Stimulated activated CD8-positive, alpha-beta memory T cell treated with anti-CD3 and anti-CD28 coated beads, Interleukin-7, amount 100 ng/mL, for 48 hours (primary cell): ENCODE measurements at regions not wholly inside any gene's neighbourhood (a gene's known extent, or its start where the extent isn't known, plus 50 kb on each side); places are given as distances from the start of the nearest gene placed in this dataset.

Experiments
- DNase-seq, 2 donors: peaks; one replicate each; pipeline ENCODE4 v3.0.0-alpha.2; 2020; ENCODE audit warnings: low read depth in 1 of 2; ENCODE audit errors: extremely low read depth in 1 of 2

DNA sequence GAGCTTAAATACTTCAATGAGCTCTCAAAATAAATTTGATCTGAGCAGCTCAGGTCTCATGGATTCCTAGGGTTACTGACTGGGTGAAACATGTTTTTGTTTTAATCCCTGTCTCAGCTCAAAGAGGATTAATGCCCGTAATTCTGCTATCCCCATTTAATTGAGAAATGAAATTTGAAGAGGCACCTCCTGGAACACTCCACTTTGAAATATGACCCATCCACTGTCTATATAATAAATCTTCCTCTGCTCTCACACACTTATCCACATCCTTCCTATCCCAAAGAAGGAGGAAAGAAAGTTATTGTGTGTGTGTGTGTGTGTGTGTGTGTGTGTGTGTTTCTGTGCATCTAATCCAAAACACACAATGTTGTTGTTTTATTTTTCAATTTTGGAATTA, 2082.4 kb upstream of the PIK3C3 start:
- DNase-seq, result no peak

DNA sequence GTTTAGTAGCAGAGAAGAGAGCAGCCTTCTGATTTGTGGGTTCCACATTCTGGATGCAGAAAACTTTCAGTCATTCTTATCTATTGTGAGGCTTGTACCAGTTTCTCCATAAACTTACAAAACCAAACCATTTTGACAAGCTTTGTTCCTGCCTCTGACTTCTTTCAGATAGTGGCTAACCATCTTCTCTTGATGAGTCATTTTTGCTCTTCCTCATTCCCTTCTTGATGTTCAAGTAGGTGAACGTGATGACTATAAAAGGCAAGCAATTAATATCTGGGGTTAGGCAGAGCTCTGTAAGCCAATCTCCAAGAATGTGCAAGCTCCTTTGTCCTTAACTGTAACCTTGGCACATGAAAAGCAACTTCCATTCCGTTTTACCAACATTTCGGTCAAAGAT, 2083.1 kb upstream of the PIK3C3 start:
- DNase-seq, result no peak

DNA sequence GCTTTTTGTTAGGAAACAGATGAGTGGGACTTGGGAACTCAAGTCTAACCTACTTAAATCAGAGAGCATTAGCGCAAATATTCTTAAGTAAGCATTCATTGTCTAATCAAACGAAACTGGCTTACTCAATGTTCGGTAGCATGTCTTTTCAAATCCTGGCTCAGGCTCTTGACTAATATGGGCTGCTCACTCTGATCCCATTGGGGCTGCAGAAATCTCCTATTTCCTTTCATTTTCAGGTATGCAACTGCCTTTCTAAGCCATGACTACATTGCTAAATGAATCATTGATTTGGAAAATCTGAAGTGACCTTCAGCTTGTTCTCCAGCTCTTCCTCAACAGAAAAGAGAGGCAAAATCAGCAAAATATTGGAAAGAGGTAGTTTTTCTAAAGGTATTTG, 2084.4 kb upstream of the PIK3C3 start:
- DNase-seq, result no peak

DNA sequence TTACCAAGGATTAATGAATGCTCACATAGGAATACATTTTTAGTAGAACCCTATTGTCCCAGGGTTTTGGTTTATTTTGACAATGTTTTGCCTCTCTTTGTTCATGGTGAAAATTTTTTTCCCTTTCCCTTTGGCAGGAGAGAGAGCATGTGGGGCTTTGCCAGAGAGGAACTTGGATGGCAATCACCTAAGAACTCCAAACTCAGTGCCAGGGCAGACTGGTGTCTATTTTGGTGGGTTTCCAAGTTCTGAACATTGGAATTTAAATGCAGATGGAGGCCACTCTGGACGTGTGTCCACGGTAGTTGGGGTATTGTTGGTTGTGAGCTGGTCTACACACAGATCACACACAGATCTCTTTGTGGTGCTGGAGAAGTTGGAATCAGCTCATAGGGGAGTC, 2091.1 kb upstream of the PIK3C3 start:
- DNase-seq, result no peak

DNA sequence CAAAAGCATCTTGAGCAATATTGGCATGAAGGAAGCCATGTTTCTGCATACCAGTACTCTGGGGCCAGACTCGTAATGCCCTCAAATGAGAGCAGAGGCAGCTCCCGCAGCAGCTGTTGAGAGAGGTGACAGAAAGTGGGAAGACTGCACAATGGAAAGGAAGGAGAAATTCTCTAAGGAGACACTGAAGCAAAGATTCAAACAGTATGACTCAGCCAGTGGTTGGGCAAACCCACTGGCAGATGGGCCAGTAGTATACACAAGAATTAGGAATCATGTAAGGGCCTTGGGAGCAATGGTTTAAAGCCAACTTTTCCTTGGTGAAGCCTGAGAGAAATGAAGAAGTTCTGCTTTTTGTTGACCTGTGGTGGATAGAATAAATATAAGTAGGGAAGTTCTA, 2092.7 kb upstream of the PIK3C3 start:
- no peak for DNase-seq

DNA sequence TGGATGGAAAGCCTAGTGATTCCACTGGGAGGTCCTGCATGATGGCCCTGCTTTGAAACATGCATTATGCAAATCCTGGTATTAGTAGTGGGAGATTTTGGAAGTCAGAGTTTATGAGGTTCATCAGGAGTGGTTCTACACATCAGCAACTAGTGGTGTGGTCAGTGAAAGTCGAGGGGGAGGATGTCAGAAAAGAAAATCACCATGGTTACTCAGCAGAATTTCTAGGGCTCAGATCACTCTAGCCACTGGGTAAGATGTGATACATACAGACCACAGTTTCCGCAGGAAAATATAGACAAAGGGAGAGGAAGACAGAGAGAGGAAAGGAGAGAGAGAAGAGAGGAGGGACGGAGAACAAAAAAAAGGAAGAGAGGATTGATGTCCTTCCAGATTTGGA, 2100.7 kb upstream of the PIK3C3 start:
- no peak for DNase-seq

DNA sequence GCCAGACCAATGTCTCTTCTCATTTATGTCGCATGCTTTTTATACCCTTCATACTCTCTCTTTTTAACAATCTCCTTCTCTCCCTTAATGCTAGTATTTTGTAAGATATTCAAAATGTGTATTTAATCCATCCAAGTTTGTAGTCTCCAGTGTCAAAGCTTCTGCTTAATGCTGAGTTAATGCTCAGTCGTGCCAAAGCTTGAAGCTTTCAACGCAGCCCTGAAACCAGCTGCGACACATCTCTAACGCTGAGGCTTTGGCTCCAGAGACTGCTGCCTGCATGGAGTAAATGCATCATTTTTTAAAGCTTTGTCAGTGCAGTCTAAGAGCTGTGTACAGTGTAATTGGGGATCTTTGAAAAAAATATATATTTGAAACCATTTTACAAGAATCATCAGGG, 2108.8 kb upstream of the PIK3C3 start:
- no peak for DNase-seq

DNA sequence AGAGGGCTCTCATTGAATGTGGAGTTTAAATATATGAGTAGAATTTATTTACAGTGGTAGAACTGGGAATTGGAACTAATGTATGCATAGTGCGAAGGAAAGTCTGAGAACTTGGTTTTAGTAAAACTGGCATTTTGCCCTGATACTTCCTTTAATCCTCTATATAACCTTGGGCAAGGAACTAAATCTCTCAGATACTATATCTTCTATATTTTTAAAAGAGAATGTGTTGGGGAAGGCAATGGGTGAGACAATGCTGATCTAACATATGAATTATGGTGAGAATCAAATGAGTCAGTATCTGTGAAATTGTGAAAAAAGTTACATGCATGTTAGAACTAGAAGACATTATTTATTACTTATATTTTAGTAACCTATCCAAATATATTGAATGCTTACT, 2109.4 kb upstream of the PIK3C3 start:
- no peak for DNase-seq

DNA sequence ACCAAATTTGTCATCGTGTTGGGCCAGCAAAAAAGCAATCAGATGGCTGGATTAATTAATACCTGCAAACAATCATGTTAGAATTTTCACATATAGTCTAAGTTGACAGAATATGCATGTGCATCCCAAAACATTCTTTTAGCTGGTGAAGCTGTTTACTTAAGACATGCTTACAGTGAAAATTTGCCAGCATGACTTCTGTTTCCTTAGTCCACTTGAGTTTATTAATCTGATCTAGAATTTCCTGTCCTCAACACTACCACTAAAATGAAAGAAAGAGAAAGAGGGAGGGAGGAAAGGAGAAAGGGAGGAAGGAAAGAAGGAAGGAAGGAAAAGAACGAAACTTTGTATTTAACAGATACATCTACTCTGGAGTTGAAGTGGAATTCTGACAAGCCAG, 2109.9 kb upstream of the PIK3C3 start:
- no peak for DNase-seq

DNA sequence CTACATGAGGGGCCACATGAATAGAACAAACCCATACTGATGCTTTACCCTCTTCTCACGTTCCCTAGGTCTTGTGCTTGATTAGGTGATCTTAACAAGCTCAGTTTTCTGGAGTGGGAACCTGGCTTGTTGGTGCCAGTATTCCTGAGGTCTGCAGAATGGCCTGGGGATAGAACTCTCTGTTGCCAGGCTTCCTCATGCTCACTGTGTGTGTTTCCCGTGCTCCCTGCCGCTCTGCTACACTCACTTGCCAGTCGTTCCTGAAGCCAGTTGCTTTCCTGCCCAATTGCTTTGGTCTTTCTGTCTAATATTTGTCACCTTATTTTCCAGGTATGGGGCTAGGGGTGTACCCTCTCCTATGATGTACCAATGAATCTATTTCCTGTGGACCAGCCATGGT, 2111.5 kb upstream of the PIK3C3 start:
- DNase-seq, result no peak

DNA sequence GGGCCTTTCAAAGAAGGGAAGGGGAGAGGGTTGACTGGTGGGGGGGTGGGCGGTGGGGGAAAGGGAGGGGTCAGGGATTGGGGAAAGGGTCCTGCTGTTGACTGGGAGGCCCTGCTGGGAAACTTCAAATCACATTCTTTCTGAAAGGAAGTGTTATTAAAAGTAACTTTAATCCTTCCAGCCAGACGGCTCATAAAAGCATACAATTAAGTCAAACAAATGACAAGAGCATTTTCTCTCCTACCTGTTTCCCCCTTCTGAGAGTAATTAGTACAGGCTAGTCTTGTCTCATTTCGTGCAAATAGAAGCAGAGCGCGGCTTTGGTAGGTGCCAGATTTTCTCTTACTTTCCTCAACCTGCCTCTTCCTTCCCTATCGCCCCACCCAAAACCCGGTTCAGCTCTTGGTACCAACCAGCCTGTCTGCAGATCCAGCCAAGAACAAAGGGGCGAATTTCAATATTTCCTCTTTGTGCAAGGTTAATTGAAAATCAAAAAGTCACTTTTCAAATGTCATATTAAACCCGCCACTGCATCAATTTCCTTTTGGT, 2112.6 kb upstream of the PIK3C3 start:
- no peak for DNase-seq

DNA sequence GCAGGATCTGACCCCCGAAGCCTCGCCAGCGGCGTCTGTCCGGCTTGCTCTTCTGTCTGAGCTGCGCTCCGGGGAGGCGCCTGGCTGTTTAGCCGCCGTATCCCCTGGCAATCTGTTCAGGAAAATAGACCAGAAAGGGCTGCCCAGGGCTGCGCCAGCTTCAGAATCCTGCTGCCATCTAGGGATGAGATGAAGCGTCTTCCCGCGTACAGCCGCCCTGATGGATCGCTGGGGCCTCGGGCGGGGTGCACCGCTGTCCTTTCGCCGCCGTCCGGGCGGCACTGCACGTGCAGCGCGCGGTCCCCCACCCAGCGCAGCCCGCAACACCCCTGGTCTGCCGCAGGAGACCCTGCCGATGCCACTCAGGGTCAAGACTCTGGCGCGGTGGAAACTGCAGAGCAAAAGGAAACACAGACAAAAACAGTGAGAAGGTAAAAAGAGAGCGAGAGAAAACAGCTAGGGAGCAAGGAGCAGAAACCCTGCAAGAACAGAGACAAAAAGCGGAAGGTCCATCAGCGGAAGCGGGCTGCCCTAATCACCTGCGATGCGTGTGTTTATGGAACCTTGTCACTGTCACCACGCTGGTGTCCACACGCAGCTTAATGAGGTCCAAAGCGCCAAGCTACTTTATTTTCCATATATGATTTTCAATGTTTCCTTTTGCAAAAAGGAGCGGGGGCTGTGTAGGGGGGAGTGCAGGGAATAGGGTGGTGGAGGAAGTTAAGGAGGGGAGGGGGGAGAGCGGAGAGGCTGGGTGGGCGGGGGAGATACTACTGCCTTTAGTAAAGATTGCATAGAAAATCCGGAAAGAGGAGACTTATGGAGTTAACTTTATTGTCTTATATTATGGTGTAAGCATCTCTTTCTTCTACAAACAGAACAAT, 2113.3 kb upstream of the PIK3C3 start:
- no peak for DNase-seq

DNA sequence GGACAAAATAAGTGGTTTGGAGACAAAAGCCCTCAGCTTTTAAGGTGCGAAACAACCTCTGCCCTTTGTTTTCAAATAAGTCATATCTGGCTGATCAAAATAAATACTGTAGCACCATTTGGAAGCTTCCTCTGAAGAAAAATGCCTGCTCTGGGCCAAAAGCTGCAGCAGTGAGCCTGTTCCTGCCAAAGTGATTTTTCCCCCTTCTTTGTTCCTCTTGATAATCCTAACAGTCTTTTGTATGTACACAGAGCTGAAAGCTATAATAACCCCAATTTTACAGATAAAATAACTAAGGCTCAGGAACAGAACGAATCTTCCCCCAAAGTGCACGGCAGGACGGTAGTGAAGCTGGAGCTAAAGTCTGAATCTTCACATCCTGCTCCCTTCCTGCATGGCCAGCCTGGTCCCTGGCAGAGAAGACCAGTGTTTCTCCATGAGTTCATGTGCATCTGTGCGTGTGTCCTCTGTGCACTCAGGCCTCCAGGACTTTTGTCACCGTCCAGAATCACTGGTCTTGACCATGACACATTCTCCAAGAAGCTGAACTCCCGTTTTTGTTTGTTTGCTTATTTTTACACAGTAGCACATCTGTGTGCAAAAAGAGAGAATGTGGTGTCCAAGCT, 2114.1 kb upstream of the PIK3C3 start:
- no peak for DNase-seq

DNA sequence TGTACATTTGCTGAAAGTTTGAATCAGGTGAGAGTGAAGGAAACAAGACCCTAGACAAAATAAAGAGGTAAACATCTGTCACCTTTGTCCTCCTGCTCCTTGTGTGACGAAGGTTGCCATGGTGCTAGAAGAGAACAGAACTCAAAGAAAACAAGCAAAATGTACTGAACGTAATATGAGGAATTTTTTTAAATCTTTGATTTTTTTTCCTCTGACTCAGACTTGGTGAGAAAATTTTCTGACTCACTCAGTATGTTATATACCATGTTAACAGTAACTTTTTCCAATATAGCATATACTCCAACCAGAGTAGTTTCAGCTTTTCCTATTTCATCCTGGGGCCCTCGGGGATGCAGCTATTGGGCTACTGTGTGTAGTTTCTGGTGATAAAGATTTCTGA, 2114.6 kb upstream of the PIK3C3 start:
- DNase-seq, result no peak

DNA sequence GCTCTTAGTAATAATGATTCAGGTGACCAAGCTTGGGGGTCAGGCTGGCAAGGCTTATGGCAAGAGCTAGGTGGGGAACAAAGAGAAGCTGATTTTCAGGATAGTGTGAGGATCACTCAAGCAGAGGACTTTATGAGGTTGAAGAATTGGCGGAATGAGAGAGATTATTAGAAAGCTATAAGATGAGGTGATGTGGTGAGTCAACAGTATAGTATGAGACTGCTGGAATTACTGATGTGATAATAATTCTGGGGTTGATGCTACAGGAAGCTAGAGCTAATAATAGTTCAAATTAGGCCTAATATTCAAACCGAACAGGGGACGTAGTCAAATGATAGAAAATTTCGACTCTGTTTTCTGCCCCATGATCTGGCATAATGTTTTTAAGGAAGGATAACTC, 2115.3 kb upstream of the PIK3C3 start:
- no peak for DNase-seq

DNA sequence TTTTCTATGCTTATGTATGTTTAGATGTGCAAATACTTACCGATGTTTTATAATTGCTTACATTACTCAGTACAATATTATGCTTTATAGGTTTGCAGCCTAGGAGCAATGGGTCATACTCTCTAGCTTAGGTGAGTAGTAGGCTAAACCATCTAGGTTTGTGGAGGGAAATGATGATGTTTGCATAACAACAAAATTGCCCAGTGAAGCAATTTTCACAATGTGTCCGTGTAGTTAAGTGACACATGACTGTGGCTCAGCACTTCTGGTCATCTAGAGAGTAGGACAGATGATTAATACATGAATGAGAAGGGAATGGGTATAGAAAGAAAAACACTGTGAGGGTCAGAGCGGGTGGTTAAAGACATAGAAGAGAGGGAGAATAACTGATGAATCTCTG, 2116.2 kb upstream of the PIK3C3 start:
- no peak for DNase-seq

DNA sequence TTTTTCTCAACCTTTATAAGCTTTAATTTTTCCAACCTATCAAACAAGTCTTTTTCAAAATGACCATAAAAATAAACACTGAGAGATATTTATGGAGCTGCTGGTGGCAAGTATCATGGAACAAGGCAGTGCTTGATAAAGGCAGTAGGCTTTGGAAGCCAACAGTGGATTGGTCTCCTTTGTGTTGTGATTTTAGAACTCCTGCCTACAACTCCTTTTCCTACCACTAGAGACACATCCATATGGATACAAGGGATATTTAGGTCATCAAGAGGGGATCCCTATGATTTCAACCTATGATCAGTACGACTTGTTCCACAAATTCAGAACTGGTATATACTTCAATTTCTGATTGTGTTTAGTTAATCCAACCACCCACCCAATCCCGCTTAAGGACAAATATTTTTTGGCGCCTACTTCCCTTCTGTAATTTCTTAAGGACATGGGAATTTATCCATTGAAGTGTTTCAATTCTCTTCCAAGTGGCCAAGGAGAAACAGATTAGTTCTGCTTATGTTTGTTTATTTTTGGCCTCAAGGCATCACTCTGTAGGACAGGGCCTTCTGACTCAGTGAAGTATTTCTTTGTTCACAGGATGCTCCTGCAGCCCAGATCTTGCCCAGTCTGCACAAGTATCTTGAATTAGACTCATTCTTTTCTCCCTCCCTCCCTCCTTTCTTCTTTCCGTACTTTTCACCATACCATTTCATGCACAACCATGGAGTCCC, 2119.6 kb upstream of the PIK3C3 start:
- DNase-seq, result no peak

DNA sequence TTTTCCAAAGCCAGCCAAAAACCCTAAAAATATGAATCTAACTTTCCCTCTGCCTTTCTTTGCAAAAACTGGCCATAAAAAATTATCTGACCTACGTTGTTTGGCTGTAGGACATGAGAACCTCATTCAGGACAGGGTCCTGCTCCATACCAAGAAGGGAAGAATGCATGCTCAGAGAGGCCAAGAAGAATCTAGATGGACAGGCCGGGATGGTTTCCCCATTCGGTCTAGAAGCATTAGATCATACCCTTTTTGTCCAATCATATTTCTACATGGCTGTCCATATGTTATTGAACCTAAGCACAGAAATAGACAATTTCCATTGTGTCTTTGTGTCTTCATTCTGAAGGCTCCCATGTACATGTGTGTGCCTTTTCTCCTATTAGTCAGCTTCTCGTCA, 2120.4 kb upstream of the PIK3C3 start:
- no peak for DNase-seq

DNA sequence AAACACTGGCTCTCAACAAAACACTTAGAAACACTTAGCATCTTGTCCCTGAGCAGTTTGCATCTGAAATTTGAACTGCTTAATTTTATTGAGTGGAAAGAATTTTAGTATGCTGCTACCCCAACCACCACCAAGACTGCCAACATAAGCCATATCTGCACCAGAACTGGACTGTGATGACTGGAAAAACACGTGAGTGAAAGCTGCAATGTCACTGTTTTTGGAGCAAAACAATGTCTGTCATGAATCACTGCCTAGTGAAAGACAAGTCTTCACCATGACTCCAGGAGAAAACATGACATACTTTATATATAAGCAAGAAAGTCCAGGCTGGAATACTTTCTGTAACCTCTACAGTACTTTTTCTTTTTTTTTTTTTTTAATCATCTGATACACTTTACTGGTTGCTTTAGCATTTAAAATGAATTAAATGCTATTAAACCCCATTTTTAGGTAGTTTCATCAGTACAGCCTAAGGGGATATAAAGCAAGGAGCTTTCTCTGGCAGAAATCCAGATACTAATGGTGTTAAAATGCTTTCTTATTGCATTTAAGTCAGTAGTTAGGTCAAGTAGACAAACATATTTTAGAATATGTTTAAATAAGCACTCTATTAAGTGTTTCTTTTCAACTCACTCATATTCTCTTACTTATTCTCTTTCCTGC, 2129.4 kb upstream of the PIK3C3 start:
- no peak for DNase-seq

DNA sequence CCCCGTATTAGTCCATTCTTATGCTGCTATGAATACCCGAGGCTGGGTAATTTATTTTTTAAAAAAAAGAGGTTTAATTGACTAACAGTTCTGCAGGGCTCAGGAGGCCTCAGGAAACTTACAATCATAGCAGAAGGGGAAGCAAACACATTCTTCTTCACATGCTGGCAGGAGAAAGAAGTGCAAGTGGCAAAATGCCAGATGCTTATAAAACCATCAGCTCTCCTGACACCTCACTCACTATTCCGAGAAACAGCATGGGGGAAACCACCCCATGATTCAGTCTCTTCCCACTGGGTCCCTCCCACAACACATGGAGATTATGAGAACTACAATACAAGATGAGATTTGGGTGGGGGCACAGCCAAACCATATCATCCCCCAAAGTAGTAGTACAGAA, 2148.5 kb upstream of the PIK3C3 start:
- DNase-seq, result no peak

DNA sequence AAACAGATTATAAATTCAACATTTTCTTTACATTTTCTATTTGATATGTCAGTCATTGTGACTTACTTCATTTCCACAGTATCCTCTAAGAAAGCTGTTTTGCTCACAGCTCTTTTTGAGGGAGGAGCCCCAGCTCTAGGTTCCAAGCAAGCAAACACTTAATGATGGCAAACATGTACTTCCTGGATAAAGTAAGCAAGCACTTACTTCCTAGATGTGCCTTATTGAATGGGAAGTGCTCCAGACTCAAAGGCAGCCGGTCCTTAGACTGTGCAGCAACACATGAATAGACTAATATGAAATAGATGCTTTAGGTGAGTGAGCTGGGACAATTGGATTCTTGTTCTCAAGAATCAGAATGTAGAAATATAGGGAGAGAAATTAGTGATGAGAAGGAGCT, 2149.8 kb upstream of the PIK3C3 start:
- DNase-seq, result no peak
